H9 (cell line): ENCODE measurements at regions not wholly inside any gene's neighbourhood (a gene's known extent, or its start where the extent isn't known, plus 50 kb on each side); places are given as distances from the start of the nearest gene placed in this dataset.

Source experiments
- DNase-seq: peaks from one replicate; pipeline ENCODE4 v3.0.0-alpha.2; 2017
- H2AFZ ChIP-seq: one replicate; pipeline ENCODE4 v1.6.1; 2013; ENCODE audit warnings: mild to moderate bottlenecking, low read length, control low read depth, moderate library complexity
- H2AK5ac ChIP-seq: 2 replicates; pipeline ENCODE4 v1.6.1; 2013; ENCODE audit warnings: low read length, control low read depth, mixed read lengths; ENCODE audit not compliant: insufficient read length
- H2BK120ac ChIP-seq: one replicate; pipeline ENCODE4 v1.6.1; 2013; ENCODE audit warnings: low read depth, mild to moderate bottlenecking, low read length, control low read depth, inconsistent platforms; ENCODE audit not compliant: poor library complexity, severe bottlenecking
- H2BK12ac ChIP-seq: 2 replicates; pipeline ENCODE4 v1.6.1; 2013; ENCODE audit warnings: low read length, control low read depth, mixed read lengths, low read depth; ENCODE audit not compliant: insufficient read length
- H2BK15ac ChIP-seq: 2 replicates; pipeline ENCODE4 v1.6.1; 2013; ENCODE audit warnings: low read depth, low read length, control low read depth
- H2BK20ac ChIP-seq: one replicate; pipeline ENCODE4 v1.6.1; 2013; ENCODE audit warnings: low read depth, mild to moderate bottlenecking, low read length, control low read depth, inconsistent platforms; ENCODE audit not compliant: poor library complexity, severe bottlenecking
- H2BK5ac ChIP-seq: 2 replicates; pipeline ENCODE4 v1.6.1; 2013; ENCODE audit warnings: low read length, control low read depth, mixed read lengths; ENCODE audit not compliant: insufficient read length
- H3K14ac ChIP-seq: 2 replicates; pipeline ENCODE4 v1.6.1; 2013; ENCODE audit warnings: low read length, control low read depth; ENCODE audit not compliant: insufficient read depth
- H3K18ac ChIP-seq: 2 replicates; pipeline ENCODE4 v1.6.1; 2013; ENCODE audit warnings: low read depth, mild to moderate bottlenecking, mixed read lengths, low read length, control low read depth; ENCODE audit not compliant: insufficient read length
- H3K23ac ChIP-seq: 2 replicates; pipeline ENCODE4 v1.6.1; 2013; ENCODE audit warnings: low read length, control low read depth, mixed read lengths, low read depth; ENCODE audit not compliant: insufficient read length
- H3K23me2 ChIP-seq: 2 replicates; pipeline ENCODE4 v1.6.1; 2013; ENCODE audit warnings: low read depth, mild to moderate bottlenecking, mixed read lengths, low read length, control low read depth; ENCODE audit not compliant: insufficient read length, poor library complexity, severe bottlenecking
- H3K27ac ChIP-seq: 2 replicates; pipeline ENCODE4 v1.5.1; 2013; ENCODE audit warnings: low read length, control low read depth, mixed read lengths, low read depth; ENCODE audit not compliant: insufficient read length
- H3K27me3 ChIP-seq: 2 replicates; pipeline ENCODE4 v1.6.1; 2013; ENCODE audit warnings: low read length, control low read depth, inconsistent platforms; ENCODE audit not compliant: insufficient read depth
- H3K4ac ChIP-seq: 2 replicates; pipeline ENCODE4 v1.6.1; 2013; ENCODE audit warnings: low read depth, mild to moderate bottlenecking, control low read depth, inconsistent platforms, low read length, moderate library complexity
- H3K4me1 ChIP-seq: 2 replicates; pipeline ENCODE4 v1.6.1; 2013; ENCODE audit warnings: low read length, control low read depth, inconsistent platforms; ENCODE audit not compliant: insufficient read depth
- H3K4me2 ChIP-seq: 2 replicates; pipeline ENCODE4 v1.6.1; 2013; ENCODE audit warnings: low read length, control low read depth, mixed read lengths; ENCODE audit not compliant: insufficient read length, insufficient read depth
- H3K56ac ChIP-seq: 2 replicates; pipeline ENCODE4 v1.6.1; 2013; ENCODE audit warnings: low read depth, mild to moderate bottlenecking, mixed read lengths, low read length, control low read depth; ENCODE audit not compliant: insufficient read length
- H3K79me1 ChIP-seq: 2 replicates; pipeline ENCODE4 v1.6.1; 2013; ENCODE audit warnings: low read depth, mild to moderate bottlenecking, moderate library complexity, low read length, control low read depth, inconsistent platforms; ENCODE audit not compliant: insufficient read depth, poor library complexity, severe bottlenecking
- H3K79me2 ChIP-seq: 2 replicates; pipeline ENCODE4 v1.6.1; 2013; ENCODE audit warnings: low read length, control low read depth, inconsistent platforms; ENCODE audit not compliant: insufficient read depth
- H3K9ac ChIP-seq: 2 replicates; pipeline ENCODE4 v1.6.1; 2013; ENCODE audit warnings: low read length, control low read depth, mixed read lengths; ENCODE audit not compliant: insufficient read length; ENCODE audit errors: extremely low read depth
- H3K9me3 ChIP-seq: one replicate; pipeline ENCODE4 v1.6.1; 2013; ENCODE audit warnings: low read depth, low read length, inconsistent platforms; ENCODE audit not compliant: control insufficient read depth
- H3T11ph ChIP-seq: one replicate; pipeline ENCODE4 v1.6.1; 2013; ENCODE audit warnings: mild to moderate bottlenecking, low read length, control low read depth, inconsistent platforms
- H4K20me1 ChIP-seq: one replicate; pipeline ENCODE4 v1.6.1; 2013; ENCODE audit not compliant: control insufficient read depth, insufficient read length, insufficient read depth
- H4K5ac ChIP-seq: 2 replicates; pipeline ENCODE4 v1.6.1; 2013; ENCODE audit warnings: low read depth, mild to moderate bottlenecking, mixed read lengths, low read length, control low read depth; ENCODE audit not compliant: insufficient read length
- H4K8ac ChIP-seq: replicated peaks from 2 replicates; pipeline ENCODE4 v1.6.1; 2013; ENCODE audit warnings: low read length, control low read depth, mixed read lengths, low read depth; ENCODE audit not compliant: insufficient read length
- H4K91ac ChIP-seq: 2 replicates; pipeline ENCODE4 v1.6.1; 2013; ENCODE audit warnings: low read depth, mild to moderate bottlenecking, moderate library complexity, mixed read lengths, low read length, control low read depth; ENCODE audit not compliant: insufficient read length
- H3K27ac Mint-ChIP-seq, 3 experiments: 2 replicates in 2 of 3; 3 replicates in 1 of 3; pipeline ENCODE4 v1.8.0; 2020 to 2021; ENCODE audit warnings: mixed read lengths in 3 of 3, mild to moderate bottlenecking in 1 of 3, moderate library complexity in 1 of 3
- H3K27me3 Mint-ChIP-seq: 2 replicates; pipeline ENCODE4 v1.8.0; 2021; ENCODE audit warnings: low read depth, mild to moderate bottlenecking, moderate library complexity, mixed read lengths
- H3K36me3 Mint-ChIP-seq, 3 experiments: 2 replicates in 2 of 3; 3 replicates in 1 of 3; pipeline ENCODE4 v1.8.0; 2020 to 2021; ENCODE audit warnings: low read depth in 3 of 3, mixed read lengths in 3 of 3; ENCODE audit not compliant: insufficient read depth in 1 of 3
- H3K4me1 Mint-ChIP-seq, 2 experiments: 2 replicates each; pipeline ENCODE4 v1.8.0; 2020; ENCODE audit warnings: mixed read lengths in 2 of 2
- H3K4me3 Mint-ChIP-seq, 2 experiments: 2 replicates in 1 of 2; 3 replicates in 1 of 2; pipeline ENCODE4 v1.8.0; 2020 to 2021; ENCODE audit warnings: mild to moderate bottlenecking in 2 of 2, mixed read lengths in 2 of 2, moderate library complexity in 1 of 2
- H3K9me3 Mint-ChIP-seq, 2 experiments: 2 replicates in 1 of 2; 3 replicates in 1 of 2; pipeline ENCODE4 v1.8.0; 2020; ENCODE audit warnings: mild to moderate bottlenecking in 2 of 2, mixed read lengths in 2 of 2, moderate library complexity in 1 of 2
- CTCF ChIP-seq: fragments of 200-600 bp; sonication (generic); conservative IDR thresholded peaks from 3 replicates; pipeline ENCODE4 v1.8.0; 2021; ENCODE audit warnings: antibody characterized with exemption, mild to moderate bottlenecking
- WGBS: extraction: QIAGEN DNeasy Blood & Tissue Kit; methylation state at CpG from one replicate; pipeline ENCODE4 v1.1.7; 2013; ENCODE audit warnings: missing lambda C conversion rate, low lambda C conversion rate, mixed read lengths; ENCODE audit not compliant: insufficient read length; ENCODE audit errors: extremely low coverage; 5-methylcytosine and 5-hydroxymethylcytosine counted together

GRCh38 chr14:27686137-27686536 is 1080.5 kb upstream of the FOXG1 start:
- H3T11ph ChIP-seq = no peak overlapping the region
- no peak overlapping the region for H3K56ac ChIP-seq
- no peak overlapping the region for H4K91ac ChIP-seq
- no peak overlapping the region for H3K23ac ChIP-seq
- no peak for TF ChIP-seq CTCF
- WGBS = no CpG with 5 or more reads among the region's 1 CpG
- no peak overlapping the region for H2BK120ac ChIP-seq
- DNase-seq = no peak
- no peaks in the 10 kb centered on the region for H3K27me3 ChIP-seq
- H3K79me2 ChIP-seq = no peaks in the 10 kb centered on the region
- peaks cover 37 to 41% of the 10 kb centered on the region in 2 experiments for H3K4me1 Mint-ChIP-seq
- no peak overlapping the region for H2AFZ ChIP-seq
- no peak overlapping the region for H2AK5ac ChIP-seq
- H2BK15ac ChIP-seq = no peak overlapping the region
- H2BK12ac ChIP-seq = no peak overlapping the region
- H2BK20ac ChIP-seq = no peak overlapping the region
- no peak overlapping the region for H2BK5ac ChIP-seq
- no peak overlapping the region for H3K18ac ChIP-seq
- no peak overlapping the region for H3K9ac ChIP-seq
- no peak overlapping the region for H3K4me2 ChIP-seq
- no peak overlapping the region for H4K5ac ChIP-seq
- H3K27ac Mint-ChIP-seq = peak overlapping the region in 1 of 3 experiments; percentile 63; a peak in 1 of 7 replicates
- no peaks in the 10 kb centered on the region for H3K9me3 ChIP-seq
- H3K4me1 ChIP-seq = peaks cover 2% of the 10 kb centered on the region; the same call in 1 of the 2 replicates
- H3K9me3 Mint-ChIP-seq = no peaks in the 10 kb centered on the region; a peak in 1 of 5 replicates
- H3K27ac ChIP-seq = no peak overlapping the region
- H3K23me2 ChIP-seq = no peaks in the 10 kb centered on the region
- H4K20me1 ChIP-seq = no peaks in the 10 kb centered on the region
- H4K8ac ChIP-seq = no peak overlapping the region
- no peak overlapping the region for H3K4me3 Mint-ChIP-seq
- H3K27me3 Mint-ChIP-seq = no peaks in the 10 kb centered on the region
- no peaks in the 10 kb centered on the region for H3K36me3 Mint-ChIP-seq
- H3K4ac ChIP-seq = no peak overlapping the region
- H3K14ac ChIP-seq = no peak overlapping the region
- H3K79me1 ChIP-seq = no peaks in the 10 kb centered on the region
